GM19467 (cell line): ENCODE measurements at regions not wholly inside any gene's neighbourhood (a gene's known extent, or its start where the extent isn't known, plus 50 kb on each side); places are given as distances from the start of the nearest gene placed in this dataset.
A peak's percentile ranks its signal among the peaks of the same experiment; 100 is the strongest.

Source experiments
- ATAC-seq: cut with Tn5 transposase; IDR thresholded peaks from one replicate; pipeline ENCODE4 v1.9.1; 2021; ENCODE audit warnings: mild to moderate bottlenecking, moderate library complexity; ENCODE audit not compliant: unreplicated experiment

DNA sequence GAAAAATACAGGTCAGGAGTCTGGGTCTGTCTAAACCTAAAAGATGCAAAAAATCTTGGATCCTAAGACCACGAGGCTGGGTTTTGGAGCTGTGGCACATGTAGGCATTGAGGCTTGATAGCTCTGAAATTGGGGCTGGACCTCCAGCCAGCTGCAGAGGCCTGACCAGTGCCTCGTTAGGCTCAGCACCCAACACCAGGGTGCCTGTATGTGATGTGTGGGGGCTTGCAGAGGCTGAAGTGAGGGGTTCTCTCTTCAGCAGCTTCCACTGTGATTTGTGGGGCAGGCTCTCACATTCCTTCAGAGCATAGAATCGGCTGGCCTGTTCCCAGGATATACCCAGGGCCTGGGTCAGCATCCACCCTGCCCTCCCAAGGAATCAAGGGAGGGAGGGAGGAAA is 247.8 kb downstream of the BUB3 start:
- ATAC-seq, result no peak

DNA sequence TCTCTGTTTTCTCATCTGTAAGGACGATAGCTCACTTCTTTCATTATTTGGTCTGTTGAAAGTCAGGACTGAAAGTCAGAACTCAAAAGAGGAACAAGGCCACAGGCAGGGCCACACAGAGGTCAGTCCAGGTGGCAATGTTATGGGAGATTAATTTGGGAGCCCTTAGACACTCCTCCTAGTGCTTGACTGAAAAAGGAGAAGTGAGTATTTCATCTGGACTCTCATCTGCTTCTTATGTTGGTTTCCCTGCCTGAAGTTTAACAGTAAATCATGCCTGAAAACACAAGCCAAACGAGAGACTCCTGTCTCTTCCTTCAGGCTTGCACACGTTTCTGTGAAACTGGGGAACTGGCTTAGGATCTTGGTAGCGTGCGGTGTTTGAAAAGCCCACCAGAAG is 248.5 kb downstream of the BUB3 start:
- peak; percentile 77 for ATAC-seq

DNA sequence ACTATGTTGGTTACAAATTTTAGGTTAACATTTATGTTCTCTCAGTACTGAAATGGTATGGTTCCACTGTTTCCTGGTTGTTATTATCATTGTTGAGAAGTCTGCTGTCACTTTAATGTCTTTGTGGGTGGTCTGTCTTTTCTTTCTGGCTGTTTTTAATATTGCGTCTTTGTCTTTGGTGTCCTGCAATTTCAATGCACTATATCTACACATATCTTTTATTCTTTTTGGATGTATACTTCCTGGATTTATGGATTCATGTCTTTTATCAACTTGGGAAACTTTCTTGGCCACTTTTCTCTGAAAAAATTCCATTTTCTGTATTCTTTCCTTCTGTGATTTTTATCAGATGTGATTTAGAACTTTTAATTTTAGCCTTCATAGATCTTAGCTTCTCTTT is 250.2 kb downstream of the BUB3 start:
- no peak for ATAC-seq

DNA sequence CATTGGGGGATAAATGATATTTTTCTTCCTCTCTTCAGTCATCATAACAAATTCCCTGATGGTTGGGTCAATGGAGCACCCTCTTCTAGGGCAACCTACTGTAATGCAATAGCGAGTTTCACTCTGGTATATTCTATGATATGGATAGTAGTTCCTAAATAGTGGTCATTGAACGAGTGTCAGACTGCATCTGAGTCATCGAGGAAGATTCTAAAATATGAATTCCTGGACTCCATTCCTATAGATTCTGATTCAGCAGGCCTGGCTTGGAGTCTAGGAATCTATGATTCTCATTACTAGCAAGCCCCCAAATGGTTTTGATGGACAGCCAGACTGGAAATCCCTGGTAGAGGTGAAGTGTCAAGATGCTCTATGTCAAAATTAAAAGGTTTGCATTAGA is 254.5 kb downstream of the BUB3 start:
- ATAC-seq, result no peak

DNA sequence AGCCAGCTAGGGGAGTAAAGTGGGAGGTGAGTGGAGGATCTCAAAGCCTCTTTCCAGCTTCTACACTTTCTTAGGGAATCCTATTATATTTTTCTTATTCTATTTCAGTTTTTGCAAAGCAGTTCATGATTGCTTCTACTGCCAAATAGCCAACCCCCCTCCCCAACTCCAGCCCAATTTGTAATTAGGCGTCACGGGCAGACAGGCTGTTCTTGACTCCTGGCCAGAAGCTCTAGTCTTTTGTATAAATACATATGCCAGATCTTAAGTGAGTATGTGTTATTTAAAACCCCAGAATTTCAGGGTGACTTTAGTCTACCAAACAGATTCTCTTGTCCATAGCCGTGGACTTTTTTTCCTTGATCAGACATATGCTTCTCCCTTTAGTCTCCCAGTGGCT is 255.2 kb downstream of the BUB3 start:
- ATAC-seq, result no peak

DNA sequence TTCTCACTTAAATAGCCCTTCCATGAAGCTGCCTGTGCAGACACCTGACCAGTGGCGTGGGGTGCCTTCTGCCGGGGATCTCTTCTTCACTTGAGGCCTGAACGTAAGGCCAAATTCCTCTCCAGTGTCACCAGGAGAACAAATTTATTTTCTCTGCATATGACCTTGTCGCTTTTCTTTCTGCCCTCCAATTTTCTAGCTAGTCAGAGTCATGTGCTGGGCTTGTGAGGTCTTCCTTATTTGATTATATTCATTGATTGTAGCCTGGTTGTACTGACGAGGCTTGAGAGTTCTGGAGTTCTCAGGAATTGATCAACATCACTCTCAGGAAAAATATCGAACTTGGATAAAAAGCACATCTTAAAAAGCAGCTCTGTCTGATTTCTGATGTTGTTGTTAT is 255.7 kb downstream of the BUB3 start:
- ATAC-seq, result no peak

DNA sequence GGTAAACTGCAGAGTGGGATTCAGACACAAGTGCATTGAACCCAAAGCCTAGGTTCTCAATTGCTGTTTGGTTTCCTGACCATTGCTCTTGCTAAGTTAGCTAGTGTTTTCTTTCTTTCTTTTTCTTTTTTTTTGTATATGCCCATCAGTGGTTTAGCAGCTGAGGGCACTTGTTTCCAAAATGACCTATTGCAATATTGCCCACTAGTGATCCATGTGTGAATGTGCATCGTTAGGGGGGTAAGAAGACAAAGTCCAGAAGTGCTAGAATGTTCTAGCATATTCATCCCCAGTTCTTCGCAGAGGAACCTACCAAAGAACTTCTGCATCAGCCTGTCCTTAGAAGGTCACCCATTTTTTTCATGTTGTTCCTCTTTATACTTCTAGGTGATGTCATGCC is 252.8 kb upstream of the GPR26 start:
- no peak for ATAC-seq

DNA sequence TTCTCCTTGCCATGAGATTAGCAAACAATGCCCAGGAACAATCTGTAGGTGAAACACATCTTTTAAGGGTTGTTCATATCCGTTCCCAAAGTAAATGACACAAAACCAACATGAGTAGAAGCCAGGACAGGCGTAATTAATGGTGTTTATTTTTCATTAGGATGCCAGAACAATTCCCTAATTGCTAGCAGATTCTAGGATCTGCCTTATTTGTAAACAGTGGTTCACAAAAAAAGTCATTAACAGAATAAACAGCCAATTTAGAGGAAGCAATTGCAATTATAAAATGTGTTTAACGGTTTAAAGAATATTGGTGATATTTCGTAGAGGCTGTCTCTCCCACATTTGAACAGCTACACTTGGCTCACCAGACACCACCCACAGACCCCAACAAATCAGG is 250.6 kb upstream of the GPR26 start:
- ATAC-seq, result no peak

DNA sequence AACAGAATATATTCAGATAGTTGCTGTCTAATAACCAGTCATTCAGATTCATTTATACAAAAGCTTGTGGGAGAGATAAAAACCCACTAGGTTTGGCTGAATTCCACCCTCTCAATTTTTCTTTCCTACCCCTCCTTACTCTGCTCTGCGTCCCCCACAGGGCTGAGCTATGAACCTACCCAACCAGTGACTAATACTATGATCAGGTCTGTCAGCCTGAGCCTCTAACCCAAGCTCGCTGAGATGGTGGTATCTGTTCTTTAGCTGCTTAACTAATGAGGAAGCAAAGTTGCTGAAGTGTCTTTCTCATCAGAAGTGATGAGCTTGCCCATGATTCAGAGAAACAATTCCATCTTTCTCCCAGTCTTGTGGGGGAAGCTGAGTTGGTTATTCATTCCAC is 248.7 kb upstream of the GPR26 start:
- ATAC-seq, result no peak

DNA sequence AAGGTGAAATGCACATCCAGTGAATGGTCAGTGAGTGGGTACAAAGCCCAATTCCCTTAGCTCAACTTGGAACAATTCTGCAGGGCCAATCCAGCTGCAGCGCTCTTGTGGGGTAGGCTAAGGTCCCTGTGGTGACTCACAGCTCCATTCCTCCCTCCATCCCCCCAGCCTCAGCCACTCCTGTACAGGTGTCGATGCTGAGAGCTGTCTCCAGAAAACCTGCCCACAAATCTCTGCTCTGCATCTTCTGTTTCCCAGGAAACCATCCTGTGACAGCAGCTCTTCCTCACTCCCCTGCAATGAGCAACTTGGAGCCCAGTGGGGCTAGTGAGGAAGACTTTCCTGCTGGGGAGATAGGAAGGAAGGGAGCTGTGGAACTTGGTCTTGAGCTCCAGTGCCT is 244.7 kb upstream of the GPR26 start:
- no peak for ATAC-seq

DNA sequence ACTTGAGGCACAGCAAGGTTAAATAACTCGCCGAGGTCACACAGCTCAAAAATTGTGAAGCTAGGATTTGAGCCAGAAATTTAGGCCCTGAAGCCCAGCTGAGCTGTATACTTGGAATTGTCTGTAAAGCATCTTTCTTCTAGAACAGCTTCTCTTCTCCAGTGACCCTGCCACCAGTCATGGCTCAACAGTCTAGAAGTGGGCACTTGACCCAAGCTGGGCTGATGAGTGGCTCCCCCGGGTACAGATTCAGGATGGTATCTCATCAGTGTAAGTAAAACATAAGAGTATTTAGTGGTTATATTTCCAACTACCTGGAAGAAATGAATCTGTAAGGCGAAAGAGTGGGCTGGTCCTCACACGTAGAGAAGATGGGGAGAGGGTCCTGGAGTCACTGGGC is 243.9 kb upstream of the GPR26 start:
- ATAC-seq, result no peak

DNA sequence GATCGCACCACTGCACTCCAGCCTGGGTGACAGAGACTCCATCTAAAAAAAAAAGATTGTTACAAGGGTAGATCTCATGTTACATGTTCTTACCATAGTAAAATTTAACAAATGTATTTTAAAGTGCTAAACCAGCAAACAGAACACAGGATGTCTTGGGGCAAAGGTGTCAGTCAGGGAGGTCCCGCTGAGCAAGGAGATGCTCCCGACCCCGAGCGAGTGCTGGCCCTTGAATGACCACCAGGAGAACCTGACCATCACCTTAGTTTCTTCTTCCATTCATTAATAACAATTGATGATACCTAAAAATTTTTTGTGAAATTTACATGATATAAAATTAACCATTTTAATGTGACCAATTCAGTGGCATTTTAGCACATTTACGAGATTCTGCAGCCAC is 241.6 kb upstream of the GPR26 start:
- ATAC-seq, result no peak

DNA sequence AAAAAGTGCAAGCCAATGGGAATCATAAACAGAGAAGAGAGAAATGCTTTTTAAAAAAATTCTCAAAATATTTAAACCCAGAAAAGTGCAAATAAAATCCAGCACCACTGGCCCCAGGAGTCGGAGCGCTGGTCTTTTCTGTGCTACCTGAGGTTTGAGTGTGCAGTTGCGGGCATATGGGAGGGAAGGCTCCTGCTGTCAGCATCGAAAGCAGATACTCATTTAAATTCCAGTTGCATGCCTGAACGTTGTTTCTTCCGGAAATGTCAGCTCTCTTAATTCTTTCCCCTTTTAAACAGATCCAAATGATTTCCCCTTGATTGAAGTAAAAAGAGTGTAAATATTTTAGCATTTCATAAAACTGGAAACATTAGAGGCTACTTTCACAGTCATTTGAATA is 240.5 kb upstream of the GPR26 start:
- ATAC-seq, result no peak

DNA sequence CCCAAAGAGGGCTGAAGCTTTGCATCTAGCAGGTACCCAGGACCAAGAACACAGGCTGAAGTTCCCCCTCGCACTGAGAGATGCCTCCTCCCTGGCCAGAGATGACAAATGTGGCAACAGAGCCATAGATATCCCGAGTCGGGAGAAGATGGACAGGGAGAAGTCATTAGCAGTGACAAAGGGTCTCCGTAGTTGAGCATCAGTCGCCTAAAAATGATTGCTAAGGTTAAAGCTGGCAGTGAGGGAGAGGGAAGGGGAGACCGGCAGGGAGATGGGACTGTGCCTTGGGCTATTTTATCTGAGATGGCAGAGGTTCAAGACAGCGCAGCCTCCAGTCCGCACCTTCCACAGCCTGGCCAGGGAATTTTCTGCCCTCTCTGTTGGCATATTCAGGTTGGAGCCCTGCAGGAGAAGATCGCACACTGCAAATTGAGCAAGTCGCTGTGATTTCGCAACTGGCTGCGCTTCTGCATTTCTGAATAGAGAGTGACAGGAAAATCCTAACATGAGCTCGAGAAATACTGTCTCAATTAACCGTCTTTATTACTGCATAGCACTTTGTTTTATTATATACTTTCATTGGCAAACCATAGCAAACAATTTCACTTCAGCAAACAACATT is 238.9 kb upstream of the GPR26 start:
- ATAC-seq, result no peak

DNA sequence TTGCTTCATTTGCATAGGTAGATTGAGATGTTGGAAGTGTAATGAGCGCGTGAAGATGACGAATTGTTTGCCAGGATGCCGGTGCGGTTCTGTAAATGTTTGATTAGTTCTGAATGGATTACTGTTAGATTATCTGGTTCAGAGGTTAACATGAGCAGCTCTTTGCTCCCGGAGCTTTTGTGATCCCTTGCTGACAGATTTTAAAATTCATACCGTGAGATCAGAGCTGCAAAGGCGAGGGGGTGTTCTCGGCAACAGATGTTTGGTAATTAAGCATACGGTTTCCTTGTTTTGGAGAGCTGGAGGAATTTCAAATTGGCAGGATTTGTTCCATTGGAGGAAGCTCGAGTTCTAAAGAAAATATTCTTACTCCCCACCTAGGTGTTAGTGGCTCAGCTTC is 237.8 kb upstream of the GPR26 start:
- no peak for ATAC-seq

DNA sequence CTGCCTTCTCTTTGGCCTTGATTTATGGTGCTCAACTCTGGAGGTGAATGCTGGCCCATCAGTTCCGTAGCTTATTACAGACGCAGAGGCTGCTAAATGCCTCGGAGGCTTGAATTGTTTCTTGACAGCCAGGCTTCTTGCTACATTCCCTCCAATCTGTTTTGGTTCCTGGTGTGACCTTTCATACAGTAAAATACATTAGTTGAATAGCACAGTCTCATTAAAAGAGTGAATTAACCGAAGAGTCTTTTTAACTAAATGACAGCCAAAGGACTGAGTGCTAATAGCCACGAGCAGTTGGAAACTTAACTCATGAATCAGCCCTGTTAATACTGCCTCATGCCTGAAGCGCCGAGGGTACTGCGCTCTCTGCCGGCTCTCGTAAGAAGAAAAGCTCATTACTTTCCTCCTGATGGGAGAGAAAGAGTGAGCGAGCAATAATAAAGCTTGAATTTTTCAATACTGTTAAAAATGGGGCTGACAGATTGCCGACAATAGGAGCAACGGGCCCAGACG is 236.4 kb upstream of the GPR26 start:
- no peak for ATAC-seq

DNA sequence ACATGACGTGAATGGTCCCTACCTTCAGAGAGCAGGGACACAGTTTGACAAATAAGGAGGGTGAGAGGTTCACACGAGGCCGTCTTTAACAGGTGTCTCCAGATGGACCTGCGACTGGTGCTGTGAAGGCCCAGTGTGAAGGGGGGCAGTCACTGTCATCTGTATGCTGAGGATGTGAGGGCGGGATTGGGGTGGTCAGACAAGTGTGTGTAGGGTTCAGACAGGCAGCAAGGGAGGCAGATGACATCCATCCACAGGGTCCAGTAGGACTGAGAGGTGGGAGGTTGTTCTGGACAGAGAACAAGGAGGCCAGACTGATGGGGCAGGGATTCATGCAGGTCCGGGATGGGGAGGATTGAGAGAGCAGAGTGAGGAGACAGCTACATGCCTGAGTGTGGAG is 232.6 kb upstream of the GPR26 start:
- no peak for ATAC-seq

DNA sequence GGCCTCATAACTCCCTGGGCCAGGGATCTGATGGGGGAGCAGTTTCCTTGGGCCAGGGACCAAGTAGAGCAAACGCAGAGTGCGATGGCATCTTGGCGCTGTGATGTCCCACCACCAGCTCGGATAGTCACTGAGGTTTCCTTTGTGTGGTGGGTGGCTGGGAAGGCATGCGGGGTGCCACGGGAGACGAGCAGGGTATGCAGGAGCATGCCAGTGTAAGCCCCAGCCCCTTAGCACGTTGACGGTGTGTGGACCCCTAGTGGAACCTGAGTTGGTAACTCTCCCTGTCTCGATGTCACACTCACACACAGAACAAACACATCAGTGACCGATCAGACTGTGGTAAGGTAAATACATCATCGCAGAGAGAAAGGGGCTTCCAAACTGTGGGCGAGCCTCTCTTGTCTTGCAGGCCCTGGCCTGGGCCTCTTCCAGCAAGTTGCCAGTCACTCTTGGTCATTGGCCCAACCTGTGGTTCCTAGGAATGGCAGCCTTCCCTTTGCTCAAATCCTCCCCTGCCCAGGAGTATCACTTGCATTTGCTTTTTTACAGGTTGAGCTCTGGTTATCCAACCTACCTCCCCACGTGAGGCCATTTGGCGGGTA is 231.6 kb upstream of the GPR26 start:
- ATAC-seq, result no peak

DNA sequence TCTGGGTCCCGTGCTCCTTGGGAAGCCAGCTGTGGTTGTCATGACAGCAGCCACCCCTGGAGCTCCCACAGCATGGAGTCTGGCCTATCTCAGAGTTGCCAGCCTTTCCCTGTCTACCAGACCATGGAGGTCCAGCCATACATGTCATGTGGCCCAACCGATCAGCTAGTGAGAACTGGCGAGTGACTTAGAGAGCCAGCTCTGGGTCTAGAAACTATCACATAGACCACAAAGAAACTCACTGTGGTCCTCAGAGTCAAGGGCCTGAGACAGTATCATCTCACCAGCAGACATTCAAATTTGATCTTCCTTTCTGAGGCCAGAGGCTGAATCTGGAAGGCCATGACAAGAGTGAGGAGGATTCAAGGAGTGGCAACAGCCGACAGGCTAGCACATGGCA is 223.3 kb upstream of the GPR26 start:
- ATAC-seq, result peak; percentile 91

DNA sequence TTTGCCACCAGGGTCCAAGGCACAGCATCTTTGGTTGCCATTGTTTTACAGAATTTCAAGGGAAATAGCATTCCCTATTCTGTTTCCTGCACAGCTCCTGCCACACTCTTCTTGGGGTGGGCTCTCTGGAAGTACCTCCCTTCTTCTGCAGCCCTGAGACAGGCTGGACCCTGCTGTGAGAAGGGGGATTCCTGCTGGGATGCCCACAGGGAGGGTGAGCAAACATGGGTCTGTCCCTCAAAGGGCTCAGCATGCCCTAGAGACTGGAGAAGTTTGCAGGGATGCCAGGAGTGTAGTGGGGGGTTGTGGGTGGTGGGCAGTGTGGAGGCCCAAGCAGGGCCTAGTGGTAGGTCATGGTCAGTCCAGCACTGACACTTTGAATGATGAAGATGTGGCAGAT is 222.2 kb upstream of the GPR26 start:
- ATAC-seq, result no peak

DNA sequence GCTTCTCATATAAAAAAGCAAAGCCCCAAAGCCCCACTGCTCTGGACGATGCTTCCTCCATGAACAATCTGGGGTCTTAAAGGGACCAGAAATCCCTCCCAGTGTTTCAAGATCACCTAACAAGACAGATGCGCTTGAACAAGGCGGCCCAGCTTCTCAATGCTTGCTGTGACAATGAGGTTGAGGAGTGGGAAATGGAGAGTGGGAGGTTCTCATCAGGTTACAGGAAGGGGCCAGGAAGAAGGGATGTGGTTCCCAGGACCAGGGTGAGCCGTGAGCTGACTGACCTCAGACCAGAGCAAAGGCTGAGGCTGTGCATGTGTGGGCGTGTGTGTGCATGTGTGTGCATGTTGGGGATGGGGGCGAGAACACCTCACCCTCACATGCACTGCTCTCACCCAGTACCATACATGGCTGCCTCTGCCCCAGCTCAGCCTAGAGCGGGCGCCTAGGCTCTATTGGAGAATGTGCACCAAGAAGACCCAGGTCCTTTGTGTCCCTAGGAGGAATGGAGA is 220.8 kb upstream of the GPR26 start:
- ATAC-seq, result no peak

DNA sequence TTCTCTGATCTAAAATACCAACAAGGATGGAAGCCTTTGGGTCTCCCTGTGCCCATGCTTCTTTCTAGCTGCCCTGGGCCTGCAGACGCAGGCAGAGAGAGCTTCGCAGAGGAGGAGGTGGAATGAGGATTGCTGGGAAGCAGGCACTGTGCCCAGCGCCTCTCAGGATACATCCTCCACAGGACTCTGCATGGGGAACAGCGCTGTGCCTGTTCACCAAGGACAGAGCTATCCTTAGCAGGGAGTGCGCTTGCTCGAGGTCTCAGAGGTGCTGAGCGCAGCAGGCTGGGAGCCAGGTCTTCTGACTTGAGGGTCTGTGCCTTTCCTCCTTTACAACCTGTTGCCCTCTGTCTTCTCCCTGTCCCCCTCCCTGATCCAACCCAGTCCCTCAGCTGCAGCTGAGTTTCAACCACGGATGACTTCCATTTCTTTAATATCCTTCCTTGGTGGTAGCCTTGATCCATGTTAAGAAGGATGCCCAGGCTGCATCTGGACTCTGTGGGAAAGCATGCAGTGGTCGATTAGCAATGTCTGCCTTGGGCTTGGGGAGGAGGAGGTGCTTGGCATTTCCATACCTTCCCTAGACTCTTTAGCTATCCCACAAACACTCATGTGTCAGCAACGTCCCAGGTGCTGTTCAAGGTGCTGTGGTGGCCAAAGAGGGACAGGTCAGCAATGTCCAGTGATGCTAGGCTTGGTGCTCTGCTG is 219.6 kb upstream of the GPR26 start:
- no peak for ATAC-seq
